RWPE1 (cell line): ENCODE measurements at regions not wholly inside any gene's neighbourhood (a gene's known extent, or its start where the extent isn't known, plus 50 kb on each side); places are given as distances from the start of the nearest gene placed in this dataset.
"Not testable (repeated sequence)": the region's sequence is repeated elsewhere in the genome, so short reads cannot be mapped to it uniquely, and the experiment has no call there.

ENCODE experiments used
- CTCF ChIA-PET: fragments of 350-600 bp; sonication (Branson Sonifier 250); formaldehyde crosslinking; extraction: SDS; loops from one replicate; lab custom pipeline; 2021; lab: Yijun Ruan, JAX
- POLR2A ChIA-PET: fragments of 400-600 bp; formaldehyde crosslinking; extraction: SDS; loops from one replicate; lab custom pipeline; 2020; ENCODE audit warnings: antibody characterized with exemption; ENCODE audit not compliant: low non-redundant PET; lab: Yijun Ruan, JAX
- DNase-seq: peaks from one replicate; pipeline ENCODE4 v3.0.0; 2012; ENCODE audit warnings: low spot score
- H3K27ac ChIP-seq: fragments of 450-650 bp; 2 replicates; pipeline ENCODE4 v1.5.1; 2017
- TF ChIP-seq, protein P1 (sequence below): fragments of 450-650 bp; conservative IDR thresholded peaks from 2 replicates; pipeline ENCODE4 v1.5.1; 2017; ENCODE audit warnings: low read depth, mild to moderate bottlenecking

DNA sequence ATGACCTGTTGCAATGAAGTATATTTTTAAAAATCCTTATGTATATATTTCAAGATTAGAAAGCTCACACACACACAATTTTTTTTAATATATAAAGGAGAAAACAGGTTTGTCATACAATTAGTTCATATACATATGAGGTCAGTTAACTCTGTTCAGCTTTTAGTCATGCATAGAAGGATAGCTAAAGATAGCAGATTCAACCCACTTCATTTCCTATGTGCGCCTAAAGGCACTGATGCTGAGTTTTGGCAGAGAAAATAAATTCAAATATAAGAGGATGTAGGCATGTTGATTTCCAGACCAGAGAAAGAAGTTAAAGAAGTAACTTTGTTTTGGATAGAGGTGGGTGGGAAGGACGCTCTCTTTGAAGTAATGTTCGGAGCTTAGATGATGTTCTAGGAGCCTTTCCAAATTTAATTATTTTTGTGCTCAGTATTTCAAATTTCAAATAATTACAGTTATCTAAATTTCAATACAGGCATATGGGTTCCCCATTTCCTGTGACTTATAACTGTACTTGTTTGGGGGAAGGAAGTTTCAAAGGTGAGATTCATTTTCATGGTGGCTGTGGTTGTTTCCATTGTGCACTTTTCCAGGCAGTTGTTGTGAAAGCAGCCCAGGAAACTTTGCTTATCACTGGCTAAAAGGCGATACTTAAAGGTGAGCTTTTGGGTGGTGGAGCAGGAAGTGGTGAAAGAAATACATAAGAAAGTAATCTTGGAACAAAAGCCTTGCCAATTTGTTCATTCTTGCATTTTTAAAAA is 523.4 kb upstream of the FANCL start:
- TF ChIP-seq, protein P1, sequence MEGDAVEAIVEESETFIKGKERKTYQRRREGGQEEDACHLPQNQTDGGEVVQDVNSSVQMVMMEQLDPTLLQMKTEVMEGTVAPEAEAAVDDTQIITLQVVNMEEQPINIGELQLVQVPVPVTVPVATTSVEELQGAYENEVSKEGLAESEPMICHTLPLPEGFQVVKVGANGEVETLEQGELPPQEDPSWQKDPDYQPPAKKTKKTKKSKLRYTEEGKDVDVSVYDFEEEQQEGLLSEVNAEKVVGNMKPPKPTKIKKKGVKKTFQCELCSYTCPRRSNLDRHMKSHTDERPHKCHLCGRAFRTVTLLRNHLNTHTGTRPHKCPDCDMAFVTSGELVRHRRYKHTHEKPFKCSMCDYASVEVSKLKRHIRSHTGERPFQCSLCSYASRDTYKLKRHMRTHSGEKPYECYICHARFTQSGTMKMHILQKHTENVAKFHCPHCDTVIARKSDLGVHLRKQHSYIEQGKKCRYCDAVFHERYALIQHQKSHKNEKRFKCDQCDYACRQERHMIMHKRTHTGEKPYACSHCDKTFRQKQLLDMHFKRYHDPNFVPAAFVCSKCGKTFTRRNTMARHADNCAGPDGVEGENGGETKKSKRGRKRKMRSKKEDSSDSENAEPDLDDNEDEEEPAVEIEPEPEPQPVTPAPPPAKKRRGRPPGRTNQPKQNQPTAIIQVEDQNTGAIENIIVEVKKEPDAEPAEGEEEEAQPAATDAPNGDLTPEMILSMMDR = no peak
- POLR2A ChIA-PET = no interaction called here
- H3K27ac ChIP-seq = no peak overlapping the region
- CTCF ChIA-PET = interaction anchor here (0.5 kb wide), 1 partner anchor 1867 kb away, joined by 3 read pairs; no protein-coding TSS in a partner anchor
- no peak for DNase-seq

DNA sequence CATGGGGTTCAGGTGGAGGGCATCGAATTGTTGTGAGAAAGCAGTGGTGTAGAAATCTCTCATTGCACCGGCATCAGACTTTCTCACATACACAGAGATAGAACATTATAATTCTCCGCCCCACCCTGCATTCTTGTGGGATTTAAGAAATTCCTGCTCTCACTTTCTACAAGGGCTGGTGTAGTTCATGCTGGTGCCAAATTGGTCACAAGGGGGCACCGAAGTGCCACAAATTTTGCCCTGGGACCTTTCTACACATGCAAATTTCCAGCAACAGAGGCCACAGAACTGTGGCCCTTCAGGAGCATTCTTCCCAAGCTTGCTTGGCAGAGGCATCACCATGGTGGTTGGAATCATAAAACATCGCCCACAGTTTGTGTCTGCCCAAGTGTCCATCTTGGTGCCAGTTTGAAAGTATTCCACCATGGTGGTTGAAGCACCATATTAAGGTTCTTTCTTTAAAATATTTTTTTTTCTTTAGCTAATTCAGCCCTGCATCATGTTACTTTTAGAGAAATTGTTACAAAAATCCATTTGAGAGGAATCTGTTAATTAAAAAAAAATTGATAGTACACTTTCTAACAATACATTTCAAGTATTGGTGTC is 521.2 kb upstream of the FANCL start:
- POLR2A ChIA-PET = no interaction called here
- CTCF ChIA-PET = interaction anchor here (0.6 to 1.2 kb wide), 3 partner anchors 466 to 1819 kb away, joined by 3 to 4 read pairs (median 4); no protein-coding TSS in a partner anchor
- H3K27ac ChIP-seq = no peak overlapping the region
- TF ChIP-seq, protein P1 = peak; percentile 65
- peak; percentile 71 for DNase-seq

DNA sequence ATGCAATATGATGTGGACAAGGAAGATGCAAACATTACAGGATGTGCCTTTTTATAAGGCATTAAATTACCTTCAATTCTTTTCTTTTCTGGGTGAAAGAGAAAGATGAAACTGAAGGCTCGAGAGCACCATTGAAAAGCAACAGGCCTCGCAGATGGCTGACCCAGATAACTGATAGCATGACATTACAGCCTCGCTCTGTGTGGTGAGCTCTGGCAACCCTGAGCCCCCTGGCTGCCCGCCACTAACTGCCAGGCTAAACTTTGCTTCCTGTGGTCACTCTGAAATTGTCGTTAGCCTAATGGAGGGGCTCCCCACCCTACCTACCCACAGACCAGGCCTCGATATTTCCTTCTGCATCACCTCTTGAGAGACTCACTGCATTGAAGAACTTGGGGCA is 516.8 kb upstream of the FANCL start:
- ChIA-PET POLR2A (interaction anchor here (0.6 kb wide), 1 partner anchor 1060 kb away, joined by 3 read pairs; no protein-coding TSS in a partner anchor), CTCF (no interaction called here)
- no peak overlapping the region for H3K27ac ChIP-seq
- no peak for DNase-seq
- TF ChIP-seq, protein P1 = no peak

DNA sequence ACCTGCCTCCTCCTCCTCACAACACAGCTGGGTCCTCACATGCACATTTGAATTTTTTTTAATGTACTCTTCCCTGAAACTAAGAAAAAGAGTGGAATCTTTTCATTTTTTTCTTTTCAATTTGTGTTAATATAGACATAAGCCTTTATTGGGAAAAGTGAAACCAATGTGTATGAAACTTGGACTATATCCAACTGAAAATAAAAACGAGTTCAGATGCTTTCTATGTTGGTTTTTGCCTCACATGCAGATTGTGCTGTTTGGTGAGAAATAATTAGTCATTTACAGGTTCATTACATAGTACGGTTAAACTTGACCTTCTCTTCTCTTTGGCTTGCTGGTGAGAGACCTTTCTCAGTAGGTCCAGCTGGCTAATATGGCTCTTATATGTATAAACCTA is 515.2 kb upstream of the FANCL start:
- H3K27ac ChIP-seq = no peak overlapping the region
- TF ChIP-seq, protein P1 = no peak
- DNase-seq = no peak
- CTCF ChIA-PET = interaction anchor here (0.7 kb wide), 1 partner anchor 1002 kb away, joined by 3 read pairs; no protein-coding TSS in a partner anchor
- POLR2A ChIA-PET = no interaction called here

DNA sequence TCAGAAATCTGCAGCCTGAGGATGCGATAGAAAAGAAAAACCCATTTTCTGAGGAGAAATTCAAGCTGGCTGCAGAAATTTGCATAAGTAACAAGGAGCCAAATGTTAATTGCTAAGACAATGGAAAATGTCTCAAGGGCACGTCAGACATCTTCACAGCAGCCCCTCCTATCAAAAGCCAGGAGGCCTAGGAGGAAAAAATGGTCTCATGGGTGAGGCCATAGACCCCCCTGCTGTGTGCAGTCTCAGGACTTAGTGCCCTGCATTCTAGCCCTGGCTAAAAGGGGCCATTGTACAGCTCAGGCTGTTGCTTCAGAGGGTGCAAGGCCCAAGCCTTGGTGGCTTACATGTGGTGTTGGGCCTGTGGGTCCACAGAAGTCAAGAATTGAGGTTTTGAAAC is 511.4 kb upstream of the FANCL start:
- CTCF ChIA-PET, POLR2A ChIA-PET, H3K27ac ChIP-seq, DNase-seq: not testable (repeated sequence)

DNA sequence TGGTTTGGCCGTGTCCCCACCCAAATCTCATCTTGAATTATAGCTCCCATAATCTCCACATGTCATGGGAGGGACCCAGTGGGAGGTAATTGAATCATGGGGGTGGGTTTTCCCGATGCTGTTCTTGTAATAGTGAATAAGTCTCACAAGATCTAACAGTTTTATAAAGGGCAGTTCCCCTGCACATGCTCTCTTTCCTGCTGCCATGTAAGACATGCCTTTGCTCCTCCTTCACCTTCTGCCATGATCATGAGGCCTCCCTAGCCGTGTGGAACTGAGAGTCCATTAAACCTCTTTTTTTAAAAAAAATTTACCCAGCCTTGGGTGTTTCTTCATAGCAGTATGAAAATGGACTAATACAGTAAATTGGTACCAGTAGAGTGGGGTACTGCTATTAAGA is 510.6 kb upstream of the FANCL start:
- CTCF ChIA-PET = not testable (repeated sequence)

DNA sequence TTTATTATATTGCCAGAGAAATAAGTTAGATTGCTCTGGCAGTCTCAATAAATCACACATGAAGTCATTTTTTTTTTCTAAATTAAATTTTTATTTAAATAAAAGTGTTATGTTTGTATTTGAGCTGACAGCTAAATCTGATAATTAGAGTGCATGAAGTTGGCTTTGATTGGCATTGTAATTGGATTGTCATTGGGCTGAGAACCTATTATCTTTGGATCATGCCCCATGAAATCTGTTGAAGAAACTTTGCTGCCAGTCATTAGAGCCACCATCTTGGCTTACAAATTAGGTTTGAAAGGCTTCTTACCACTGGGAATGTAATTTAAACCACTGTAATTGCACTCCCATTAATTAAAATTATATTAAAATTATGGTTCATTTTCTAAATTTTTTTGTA is 507.9 kb upstream of the FANCL start:
- CTCF ChIA-PET = interaction anchor here (0.7 kb wide), 1 partner anchor 111 kb away, joined by 3 read pairs; no protein-coding TSS in a partner anchor
- POLR2A ChIA-PET = no interaction called here
- TF ChIP-seq, protein P1 = no peak
- no peak overlapping the region for H3K27ac ChIP-seq
- no peak for DNase-seq

More for the DNA sequence above, 510.6 kb upstream of the FANCL start:
- POLR2A ChIA-PET, DNase-seq, H3K27ac ChIP-seq: not testable (repeated sequence)

DNA sequence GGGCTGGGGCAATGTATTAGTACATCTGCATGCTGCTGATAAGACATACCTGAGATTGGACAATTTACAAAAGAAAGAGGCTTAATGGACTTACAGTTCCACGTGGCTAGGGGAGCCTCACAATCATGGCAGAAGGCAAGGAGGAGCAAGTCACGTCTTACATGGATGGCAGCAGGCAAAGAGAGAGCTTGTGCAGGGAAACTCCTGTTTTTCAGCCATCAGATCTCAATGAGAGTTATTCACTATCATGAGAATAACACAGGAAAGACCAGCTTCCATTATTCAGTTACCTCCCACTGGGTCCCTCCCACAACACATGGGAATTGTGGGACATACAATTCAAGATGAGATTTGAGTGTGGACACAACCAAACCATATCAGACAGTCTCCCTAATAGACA is 504.2 kb upstream of the FANCL start:
- POLR2A ChIA-PET, H3K27ac ChIP-seq, DNase-seq, CTCF ChIA-PET: not testable (repeated sequence)
